C4-2B (cell line): ENCODE measurements at regions not wholly inside any gene's neighbourhood (a gene's known extent, or its start where the extent isn't known, plus 50 kb on each side); places are given as distances from the start of the nearest gene placed in this dataset.

ENCODE experiments used
- CTCF ChIP-seq: fragments of 450-650 bp; conservative IDR thresholded peaks from 2 replicates; pipeline ENCODE4 v1.5.1; 2017; ENCODE audit warnings: mild to moderate bottlenecking
- ZFX ChIP-seq: fragments of 450-650 bp; IDR thresholded peaks from 2 replicates; pipeline ENCODE4 v1.6.1; 2017

- TF ChIP-seq CTCF (no peak), ZFX (no peak)
These were observed 180.8 kb downstream of the RAB11FIP2 start for GRCh38 chr10:117865945-117866344.
